ENCODE measurements at regions not wholly inside any gene's neighbourhood (a gene's known extent, or its start where the extent isn't known, plus 50 kb on each side); places are given as distances from the start of the nearest gene placed in this dataset.

DNA sequence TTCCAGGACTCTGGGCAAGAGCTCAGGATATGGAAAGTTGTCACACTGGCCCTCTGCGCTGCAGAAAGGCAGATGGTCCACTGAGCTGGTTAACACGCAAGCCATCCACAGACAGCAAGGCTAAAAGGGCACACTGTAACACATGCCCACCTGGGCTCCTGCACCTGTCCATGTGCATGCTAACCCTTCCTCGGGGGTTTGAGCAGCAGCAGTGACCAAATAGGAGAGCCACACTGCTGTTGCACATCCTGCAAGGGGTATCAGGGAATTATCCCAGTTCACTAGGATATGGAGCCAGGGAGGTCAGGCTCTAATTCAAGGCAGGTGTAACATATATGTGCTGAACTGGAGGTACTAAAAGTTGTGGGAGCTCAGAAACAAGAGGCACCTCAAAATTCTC, 471.0 kb upstream of the CDH5 start:
- TF ChIP-seq POLR2A (IDR thresholded peaks at IDR 0.05; ENCODE audit: borderline replicate concordance, extremely low read depth, insufficient read depth, insufficient read length) (no peak), CEBPB (IDR thresholded peaks at IDR 0.05; ENCODE audit: low read depth) (no peak), JUND (IDR thresholded peaks at IDR 0.05) (no peak), REST (IDR thresholded peaks at IDR 0.05; ENCODE audit: low read depth) (no peak), FOSL1 (IDR thresholded peaks at IDR 0.05; ENCODE audit: low read depth) (no peak), ELF1 (IDR thresholded peaks at IDR 0.05; ENCODE audit: borderline replicate concordance, low read depth) (no peak)
- TF ChIP-seq, protein P1, sequence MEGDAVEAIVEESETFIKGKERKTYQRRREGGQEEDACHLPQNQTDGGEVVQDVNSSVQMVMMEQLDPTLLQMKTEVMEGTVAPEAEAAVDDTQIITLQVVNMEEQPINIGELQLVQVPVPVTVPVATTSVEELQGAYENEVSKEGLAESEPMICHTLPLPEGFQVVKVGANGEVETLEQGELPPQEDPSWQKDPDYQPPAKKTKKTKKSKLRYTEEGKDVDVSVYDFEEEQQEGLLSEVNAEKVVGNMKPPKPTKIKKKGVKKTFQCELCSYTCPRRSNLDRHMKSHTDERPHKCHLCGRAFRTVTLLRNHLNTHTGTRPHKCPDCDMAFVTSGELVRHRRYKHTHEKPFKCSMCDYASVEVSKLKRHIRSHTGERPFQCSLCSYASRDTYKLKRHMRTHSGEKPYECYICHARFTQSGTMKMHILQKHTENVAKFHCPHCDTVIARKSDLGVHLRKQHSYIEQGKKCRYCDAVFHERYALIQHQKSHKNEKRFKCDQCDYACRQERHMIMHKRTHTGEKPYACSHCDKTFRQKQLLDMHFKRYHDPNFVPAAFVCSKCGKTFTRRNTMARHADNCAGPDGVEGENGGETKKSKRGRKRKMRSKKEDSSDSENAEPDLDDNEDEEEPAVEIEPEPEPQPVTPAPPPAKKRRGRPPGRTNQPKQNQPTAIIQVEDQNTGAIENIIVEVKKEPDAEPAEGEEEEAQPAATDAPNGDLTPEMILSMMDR (IDR thresholded peaks at IDR 0.05 in 2 of 3, conservative IDR thresholded peaks at IDR 0.05 in 1 of 3; ENCODE audit: borderline replicate concordance in 1 of 3, insufficient read depth in 1 of 3, low read depth in 2 of 3, low read length in 2 of 3), result no peak
- TF ChIP-seq, protein P2, sequence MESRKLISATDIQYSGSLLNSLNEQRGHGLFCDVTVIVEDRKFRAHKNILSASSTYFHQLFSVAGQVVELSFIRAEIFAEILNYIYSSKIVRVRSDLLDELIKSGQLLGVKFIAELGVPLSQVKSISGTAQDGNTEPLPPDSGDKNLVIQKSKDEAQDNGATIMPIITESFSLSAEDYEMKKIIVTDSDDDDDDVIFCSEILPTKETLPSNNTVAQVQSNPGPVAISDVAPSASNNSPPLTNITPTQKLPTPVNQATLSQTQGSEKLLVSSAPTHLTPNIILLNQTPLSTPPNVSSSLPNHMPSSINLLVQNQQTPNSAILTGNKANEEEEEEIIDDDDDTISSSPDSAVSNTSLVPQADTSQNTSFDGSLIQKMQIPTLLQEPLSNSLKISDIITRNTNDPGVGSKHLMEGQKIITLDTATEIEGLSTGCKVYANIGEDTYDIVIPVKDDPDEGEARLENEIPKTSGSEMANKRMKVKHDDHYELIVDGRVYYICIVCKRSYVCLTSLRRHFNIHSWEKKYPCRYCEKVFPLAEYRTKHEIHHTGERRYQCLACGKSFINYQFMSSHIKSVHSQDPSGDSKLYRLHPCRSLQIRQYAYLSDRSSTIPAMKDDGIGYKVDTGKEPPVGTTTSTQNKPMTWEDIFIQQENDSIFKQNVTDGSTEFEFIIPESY (IDR thresholded peaks at IDR 0.05; ENCODE audit: extremely low read depth, insufficient replicate concordance, low read length), result no peak
- TF ChIP-seq, protein P3, sequence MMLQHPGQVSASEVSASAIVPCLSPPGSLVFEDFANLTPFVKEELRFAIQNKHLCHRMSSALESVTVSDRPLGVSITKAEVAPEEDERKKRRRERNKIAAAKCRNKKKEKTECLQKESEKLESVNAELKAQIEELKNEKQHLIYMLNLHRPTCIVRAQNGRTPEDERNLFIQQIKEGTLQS (IDR thresholded peaks at IDR 0.05), result no peak
- TF ChIP-seq, protein P4, sequence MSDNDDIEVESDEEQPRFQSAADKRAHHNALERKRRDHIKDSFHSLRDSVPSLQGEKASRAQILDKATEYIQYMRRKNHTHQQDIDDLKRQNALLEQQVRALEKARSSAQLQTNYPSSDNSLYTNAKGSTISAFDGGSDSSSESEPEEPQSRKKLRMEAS (IDR thresholded peaks at IDR 0.05), result no peak
